Stimulated activated naive CD4-positive, alpha-beta T cell (primary cell): ENCODE measurements at regions not wholly inside any gene's neighbourhood (a gene's known extent, or its start where the extent isn't known, plus 50 kb on each side); places are given as distances from the start of the nearest gene placed in this dataset.

ENCODE experiments used
- DNase-seq, 6 experiments: peaks; one replicate each; lab custom pipeline; 2025; lab: John Stamatoyannopoulos, UW

DNA sequence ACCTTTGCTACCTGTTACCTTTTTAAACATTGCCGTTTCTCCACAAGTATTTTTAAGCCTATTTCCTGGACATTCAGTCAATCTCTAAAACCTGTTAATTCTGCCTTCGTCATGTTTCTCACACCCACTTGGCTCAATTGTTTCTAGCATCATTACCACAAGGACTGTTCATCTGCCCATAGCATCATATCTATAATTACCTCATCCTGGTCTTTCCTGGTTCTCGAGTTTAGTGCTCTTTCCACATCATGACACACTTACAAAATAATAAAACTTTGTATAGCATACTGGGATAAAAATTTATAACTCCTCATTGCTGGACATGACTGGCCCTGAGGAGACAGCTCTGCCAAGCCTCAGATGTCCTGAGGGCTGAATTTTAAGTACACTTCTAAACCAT, 104.8 kb downstream of the CYB561 start:
- DNase-seq: no peak

DNA sequence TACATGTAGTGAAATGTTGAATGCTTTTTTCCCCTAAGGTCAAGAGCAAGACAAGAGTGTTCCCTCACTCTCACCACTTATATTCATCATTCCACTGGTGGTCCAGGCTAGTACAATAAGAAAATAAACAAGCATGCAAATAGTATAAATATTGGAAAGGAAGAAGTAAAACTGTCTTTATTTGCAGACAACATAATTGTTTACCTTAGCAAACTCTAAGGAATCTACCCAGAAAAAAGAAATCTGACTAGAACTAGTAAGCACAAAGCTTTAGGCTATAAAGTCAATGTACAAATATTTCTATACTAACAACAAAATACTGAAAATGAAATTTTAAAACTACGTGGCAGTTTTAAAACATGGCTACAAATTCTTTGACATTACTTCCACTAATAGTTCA, 101.7 kb downstream of the CYB561 start:
- DNase-seq: no peak

DNA sequence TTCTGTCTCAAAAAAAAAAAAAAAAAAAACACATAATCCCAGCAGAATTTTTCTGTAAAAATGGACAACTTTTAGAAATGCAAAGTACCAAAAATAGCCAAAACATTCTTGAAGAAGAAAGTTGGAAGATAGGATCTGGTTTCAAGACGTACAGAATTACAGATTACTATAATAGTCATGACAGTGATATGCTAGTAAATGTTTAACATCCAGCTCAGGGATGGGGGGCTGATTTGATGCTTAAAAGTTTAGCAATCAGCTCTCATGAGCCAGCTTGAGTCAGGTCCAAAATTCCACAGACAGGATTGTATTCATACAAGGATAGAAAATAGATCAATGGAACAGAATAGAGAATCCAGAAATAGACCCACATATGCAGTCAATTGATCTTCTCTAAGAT, 100.5 kb downstream of the CYB561 start:
- DNase-seq: no peak

DNA sequence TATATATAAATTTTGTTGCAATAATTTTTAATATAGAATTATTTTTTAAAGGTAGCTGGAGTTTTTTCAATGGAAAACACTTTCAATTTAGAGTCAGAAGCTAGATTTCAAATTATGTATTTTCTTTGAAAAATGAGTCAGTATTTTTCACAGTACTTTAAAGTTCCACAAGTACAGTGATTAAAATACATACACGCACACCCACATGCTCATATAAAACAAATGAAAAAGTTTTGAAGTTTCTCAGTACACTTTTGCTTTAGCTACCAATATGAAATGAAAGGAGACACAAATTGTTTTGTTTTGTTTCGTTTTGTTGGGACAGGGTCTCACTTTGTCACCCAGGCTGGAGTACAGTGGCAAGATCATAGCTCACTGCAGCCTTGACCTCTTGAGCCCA, 98.6 kb downstream of the CYB561 start:
- no peak for DNase-seq

DNA sequence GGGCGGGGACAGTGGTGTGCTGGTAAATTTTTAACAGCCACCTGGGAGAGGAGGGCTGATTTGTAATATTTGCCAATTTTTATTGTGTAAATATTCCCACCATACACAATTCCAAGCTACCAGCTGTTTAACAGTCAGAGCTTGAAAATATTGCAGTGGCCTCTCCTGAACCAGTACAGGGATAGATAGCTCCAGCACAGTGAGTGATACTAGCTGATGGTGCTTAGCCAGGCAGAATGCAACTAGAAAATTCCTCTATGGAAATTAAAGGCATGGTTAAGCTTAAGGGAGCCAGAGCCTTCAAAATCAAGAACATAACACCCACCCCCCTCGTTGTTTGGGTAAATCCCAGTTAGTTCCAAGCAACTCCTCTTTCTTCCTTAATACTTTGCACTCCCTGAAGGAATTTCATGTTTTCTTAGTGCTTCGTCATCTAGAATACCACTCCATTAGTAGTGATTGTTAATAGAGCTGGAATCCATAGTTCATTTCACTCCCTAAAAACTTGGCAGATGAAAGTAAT, 96.6 kb downstream of the CYB561 start:
- DNase-seq: no peak

DNA sequence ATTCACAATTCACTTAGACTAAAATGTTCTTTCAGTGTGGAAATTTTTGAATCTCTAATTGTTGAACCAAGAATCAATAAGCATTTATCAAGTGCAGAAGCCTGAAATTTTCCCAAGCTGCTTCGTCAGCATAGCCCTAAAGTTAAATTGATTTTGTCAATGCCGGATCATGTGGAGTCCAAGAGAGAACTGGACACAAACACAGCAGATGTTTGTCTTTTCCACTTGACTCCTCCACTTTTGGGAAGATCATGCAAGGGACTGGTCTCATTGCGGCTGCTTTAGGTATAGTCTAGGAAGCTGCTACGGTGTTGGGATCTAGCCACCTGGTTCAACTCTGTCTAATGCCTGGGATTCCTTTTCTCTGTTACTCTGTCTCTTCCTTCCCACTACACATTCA, 95.7 kb downstream of the CYB561 start:
- DNase-seq: no peak

DNA sequence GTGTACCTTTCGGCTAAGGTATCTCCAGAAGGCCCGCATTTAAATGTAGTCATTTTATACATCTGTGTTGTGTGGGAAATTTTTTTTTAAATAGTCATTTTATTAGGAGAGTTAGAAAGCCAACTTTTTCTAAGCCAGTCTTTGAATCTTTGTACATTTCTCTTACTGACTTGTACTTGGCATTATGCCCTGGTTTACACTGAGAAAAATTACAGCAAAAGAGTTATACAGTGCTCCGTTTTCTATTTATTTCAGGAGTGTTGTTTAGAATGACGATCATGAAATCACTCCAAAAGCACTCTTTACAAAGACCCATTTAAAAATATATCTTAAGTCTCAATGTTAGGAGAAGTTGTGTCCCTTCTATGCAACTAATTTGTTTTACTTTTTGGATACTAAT, 91.8 kb downstream of the CYB561 start:
- no peak for DNase-seq

DNA sequence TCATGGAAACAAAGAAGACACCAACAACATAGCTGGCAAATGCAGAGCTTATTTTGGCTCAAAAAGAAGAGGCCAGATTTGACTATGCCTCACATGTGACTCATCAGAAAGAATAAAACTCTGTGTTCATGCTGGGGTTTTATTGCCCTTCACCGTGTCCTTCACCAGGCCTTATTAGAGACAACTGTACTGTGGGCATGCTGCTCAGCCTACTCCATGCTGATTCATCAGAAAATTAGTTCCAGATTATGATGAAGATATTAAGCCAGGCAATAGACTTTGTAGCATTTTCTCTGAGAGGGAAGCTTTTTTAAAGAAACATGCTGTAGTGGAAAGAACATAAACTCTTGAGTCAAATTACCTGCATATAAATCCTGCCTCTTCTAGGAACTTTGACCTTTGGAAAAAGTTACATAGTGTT, 89.8 kb downstream of the CYB561 start:
- DNase-seq: no peak

DNA sequence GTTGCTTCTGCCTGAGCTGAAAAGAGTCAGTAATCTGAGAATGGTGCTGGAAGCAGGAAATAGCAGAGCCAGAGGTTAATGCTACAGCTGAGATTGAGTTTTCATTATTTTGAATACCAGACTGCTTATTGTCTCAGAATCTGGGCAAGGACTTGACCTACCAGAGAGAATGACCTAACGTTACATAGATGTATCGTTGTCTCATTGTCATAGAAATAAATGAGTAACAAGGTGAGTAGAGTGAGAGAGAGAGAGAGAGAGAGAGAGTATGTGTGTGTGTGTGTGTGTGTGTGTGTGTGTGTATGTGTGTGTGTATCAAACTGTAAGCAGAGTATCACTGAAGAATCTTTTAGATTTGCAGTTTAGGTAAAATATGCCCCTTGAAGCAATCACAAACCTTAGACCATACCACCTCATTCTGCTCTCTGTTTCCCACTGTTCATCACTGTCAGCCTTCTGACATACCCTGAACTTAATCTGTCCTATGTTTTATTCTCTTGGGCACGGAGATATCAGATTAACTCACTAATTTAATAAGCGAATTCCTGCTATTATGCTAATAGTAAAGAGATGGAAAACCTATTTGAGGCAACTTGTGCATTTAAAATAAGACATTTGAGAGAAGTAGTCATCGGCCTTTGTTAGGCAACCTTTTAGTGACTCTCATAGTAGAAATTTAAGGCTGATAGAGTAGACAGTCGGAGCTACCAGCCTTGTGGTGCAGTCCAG, 87.8 kb downstream of the CYB561 start:
- no peak for DNase-seq

DNA sequence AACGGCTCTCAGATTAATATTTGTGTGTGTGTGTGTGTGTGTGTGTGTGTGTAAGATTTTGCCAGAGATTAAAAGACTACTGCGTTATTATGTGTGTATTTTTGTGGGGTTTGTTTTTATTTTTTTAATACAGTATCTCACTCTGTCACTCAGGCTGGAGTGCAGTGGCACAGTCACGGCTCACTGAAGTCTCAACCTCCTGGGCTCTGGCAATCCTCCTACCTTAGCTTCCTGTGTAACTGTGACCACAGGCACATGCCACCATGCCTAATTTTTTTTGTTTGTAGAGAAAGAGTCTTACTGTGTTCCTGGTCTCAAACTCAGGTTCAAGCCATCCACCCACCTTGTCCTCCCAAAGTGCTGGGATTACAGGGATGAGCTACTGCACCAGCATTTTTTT, 87.2 kb downstream of the CYB561 start:
- no peak for DNase-seq

DNA sequence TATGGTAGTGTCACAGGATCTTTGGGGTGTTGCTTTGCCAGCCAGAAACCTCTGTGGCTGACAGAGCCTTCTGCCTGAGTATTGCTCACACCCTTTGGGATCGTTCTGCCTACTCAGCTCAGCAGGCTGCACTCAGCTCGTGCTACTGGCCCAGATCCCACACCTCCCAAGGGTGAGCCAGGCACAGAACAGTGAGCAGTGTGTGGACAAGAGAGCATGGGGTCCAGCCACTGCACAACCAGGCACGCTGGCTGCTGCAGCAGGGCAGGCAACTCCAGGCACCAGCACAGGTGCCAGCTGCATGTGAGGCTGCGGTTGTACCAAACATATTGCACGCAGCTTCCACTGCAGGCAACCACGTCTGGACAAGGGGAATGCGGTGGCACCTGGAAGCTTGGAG, 84.9 kb downstream of the CYB561 start:
- DNase-seq: no peak

DNA sequence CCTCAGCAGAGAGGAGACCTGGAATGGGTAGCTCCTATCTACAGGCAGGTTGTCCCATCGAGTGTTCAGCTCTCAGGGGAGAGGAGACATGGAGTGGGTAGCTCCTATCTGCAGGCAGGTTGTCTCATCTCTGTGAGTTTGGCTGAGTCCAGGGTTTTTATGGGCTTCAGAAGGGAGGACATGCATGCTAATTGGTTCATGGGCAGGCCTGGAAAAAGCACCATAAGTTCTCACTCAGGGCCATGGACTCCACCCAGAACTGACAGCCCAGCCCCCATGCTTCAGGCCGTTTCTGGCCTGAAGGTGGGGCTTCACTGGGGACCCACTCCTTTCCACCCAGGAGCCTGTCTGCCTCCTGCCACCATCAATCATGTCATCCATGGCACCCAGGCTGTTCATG, 84.0 kb downstream of the CYB561 start:
- DNase-seq: no peak

DNA sequence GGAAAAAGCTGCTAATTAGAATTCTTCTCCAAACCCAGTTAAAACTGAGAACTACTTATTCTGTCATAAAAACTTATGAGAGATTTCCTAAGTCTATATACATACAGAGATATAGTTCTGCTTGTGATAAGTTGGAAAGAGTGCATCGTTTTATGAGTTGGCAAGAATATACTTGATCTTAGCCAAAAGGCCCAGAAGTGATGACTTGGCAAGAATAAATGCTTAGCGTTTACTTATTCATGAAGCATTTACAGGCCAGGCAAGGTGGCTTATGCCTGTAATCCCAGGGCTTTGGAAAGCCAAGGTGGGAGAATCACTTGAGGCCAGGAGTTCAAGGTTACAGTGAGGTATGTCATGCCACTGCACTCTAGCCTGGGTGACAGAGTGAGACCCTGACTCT, 81.7 kb downstream of the CYB561 start:
- DNase-seq: no peak

DNA sequence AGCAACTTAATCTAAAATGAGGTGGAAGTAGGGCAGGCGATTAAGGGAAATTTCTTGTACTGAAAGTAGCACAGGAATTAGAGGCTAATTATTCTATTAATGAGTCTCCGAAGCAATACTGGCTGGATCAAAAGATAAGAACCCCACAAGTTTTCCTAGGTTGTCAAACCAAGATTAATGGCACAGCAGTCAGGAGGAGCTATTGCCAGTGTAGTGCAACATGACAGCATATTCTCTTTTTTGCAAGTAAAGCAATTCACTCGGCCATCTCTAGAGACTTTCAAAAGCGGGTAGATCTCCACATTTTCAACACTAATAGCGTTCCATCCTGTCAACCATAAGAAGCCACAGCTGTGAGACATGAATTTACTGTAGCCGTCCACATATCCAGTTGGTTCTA, 81.2 kb downstream of the CYB561 start:
- DNase-seq: no peak

DNA sequence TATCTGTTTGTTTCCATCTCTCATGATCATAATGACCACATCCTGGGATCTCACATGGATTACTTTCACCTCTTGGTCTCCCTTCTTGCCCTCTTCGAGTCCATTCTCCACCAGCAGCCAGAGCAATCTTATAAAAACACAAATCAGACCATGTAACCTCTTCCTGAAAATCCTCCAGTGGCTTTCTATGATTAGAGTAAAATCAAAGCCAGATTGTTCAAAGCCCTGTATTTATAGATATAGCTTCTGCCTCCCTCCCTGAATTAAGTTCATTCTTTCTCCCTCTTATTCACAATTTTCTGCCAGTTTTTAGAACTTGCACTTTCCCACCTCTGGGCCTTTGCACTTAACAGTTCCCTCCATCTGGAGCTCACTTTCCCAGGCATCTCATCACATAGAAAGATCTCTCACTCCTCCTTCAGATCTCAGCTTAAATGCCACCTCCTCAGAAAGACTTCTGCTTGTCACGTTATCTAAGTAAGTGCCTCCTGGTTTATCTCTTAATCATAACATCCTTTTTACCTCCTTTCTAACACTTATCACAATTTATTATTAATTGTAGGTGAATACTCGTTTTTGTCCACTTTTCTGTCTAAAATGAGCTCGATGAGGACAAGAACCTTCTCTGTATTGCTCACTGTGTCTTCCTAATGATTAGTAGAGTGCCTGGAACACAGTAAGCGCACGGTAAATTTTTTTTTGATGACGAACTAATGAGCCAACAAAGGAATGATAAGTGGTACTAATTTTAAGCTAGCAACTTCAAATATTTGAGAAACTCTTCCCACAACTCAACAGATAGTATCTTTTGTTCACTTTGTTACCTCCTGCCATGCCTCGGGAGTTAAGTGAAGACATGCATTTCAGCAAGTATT, 80.5 kb downstream of the CYB561 start:
- DNase-seq: no peak

DNA sequence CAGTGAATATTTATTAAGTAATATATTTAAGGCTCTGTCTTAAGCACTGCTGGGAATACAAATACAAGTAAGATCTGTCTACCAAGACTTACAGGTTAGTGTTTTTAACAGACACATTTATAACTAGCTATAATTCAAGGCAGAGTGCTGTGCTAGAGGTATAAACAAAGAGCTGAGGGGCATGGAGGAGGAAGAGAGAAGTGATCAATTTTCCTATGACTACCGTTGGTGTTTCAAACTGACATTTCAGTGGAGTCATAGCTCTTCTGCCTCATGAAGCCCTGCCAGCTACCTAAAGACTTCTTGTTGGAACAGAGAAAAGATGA, 79.9 kb downstream of the CYB561 start:
- no peak for DNase-seq

DNA sequence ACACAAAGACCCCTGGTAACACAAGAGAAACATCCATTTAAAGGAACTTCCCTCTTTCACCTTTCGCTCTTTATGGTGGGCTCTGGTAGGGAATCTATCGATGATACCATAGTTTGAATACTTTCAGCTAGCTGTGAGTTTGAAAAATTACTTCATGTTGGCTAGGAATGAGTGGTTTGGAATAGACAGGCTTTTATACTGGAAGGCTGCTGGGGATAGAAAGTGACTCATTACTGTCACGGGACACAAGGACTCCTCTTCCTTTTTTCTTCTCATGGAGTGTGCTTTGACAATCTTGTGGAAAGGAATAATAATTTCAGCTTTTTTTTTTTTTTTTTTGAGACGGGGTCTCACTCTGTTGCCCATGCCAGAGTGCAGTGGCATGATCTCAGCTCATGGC, 76.9 kb downstream of the CYB561 start:
- no peak for DNase-seq

DNA sequence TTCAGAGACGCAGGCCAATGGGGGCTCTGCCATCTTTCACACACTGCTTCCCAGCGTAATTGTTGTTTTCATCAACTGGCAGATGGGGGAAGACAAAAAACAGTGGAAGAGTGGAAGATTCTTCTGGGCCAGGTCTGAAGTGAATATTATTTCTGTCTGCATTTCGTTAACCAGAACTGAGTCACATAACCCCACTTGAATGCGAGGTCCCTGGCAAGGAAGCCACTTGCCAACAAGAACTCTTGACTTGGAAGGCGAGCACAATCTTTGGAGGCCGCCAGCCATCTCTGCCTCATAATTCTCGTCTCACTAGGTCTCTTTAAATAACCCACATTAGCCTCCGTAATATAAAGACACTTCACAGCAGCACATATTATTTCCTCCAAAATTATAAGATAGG, 75.4 kb downstream of the CYB561 start:
- no peak for DNase-seq

DNA sequence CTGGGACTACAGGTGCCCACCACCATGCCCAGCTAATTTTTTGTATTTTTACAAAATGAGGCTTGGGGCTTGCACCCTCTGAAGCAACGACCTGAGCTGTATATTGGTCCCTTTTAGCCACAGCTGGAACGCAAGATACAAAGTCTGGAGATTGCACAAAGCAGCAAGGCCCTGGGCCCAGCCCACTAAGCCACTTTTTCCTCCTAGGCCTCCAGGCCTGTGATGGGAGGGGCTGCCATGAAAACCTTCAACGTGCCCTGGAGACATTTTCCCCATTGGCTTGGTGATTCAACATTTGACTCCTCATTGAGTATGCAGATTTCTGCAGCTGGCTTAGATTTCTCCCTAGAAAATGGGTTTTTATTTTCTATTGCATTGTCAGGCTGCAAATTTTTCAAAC, 69.2 kb downstream of the CYB561 start:
- DNase-seq: no peak

DNA sequence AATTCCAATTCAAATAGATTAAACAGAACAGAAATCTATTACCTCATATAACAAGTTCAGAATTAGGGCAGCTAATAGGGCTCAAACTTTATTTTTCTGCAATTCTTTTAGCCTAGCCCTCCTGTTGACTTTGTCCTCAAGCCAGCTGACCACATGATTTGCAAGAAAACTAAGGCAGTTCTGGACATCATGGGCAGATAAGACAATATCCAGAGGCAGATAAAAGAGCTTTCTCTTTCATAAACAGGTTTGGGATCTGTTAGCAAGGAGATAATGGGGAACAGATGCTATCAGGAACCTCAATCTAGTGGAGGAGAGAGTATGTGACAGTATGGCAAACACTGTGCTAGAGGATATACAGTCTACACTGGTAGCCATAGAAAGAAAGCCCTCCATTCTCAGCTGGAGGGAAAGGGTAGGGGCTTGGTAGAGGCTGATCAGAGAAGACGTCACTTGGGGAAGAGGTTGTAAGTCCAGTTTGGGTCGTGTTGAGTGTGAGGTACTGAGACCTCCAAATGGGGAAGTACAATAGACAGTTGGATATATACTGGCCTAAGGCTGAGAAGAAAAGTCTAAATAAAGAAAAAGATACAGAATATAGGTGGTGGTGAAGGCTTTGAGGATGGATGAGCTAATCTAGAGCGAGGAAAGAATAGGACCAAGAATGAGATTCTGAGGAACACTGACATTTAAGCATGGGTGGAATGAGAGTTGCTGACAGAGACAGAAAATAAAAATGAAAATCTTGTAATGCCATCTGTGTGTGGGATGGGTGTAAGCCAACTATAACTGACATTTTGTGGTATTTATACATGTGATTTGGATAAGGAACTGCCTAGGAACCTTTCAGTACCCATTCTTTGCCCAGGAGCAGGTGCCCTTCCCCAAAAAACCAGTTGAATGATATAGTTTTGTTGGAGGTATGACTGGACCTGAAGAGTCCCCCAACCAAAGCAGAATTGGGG, 67.4 kb downstream of the CYB561 start:
- DNase-seq: no peak

DNA sequence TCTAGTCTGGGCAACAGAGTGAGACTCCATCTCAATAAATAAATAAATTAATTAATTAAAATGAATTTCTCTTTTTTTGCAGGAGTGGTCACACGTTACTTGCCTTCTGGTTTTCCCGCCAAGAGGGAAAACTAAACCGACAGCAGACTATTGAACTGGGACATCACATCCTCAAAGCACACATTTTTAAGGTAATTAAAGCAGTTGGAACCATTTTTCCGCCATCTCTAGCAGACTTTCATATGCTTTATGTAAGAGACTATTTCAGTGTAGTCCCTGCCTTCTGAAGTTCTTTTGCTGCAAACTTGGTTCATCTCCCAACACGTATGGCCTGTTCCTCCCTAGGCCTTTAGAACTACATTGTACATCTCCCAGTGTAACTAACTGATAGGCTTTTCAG, 66.5 kb downstream of the CYB561 start:
- no peak for DNase-seq

DNA sequence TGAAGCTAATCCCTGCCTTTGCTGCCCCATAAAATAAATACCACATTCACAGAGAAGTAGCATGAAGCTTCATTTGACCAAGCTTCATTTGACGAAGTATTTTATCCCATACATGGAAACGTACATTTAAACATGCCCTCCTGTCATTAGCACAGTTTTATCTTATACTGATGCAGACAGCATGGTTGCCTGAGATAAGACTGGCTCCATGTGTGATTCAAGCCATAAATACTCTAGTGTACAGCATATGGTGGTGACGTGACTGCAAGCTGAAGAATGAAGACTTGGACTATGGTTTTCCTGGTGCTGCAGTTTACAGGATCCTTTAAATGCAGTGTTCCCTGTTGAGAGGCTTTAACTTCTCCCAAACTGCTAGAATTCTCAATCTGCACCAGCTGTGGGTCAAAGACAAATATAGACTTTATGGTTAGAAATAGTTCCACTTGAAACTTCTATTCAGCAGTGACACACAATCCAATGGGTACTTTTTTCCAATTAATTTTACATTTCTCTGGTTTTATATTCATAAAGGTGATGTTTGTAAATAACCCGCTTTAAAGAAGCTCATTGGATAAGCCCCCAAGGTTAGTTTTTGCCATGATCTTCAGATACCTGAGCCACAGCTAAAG, 64.9 kb downstream of the CYB561 start:
- DNase-seq: no peak
